Uterus (tissue), 2 donors: ENCODE measurements at regions not wholly inside any gene's neighbourhood (a gene's known extent, or its start where the extent isn't known, plus 50 kb on each side); places are given as distances from the start of the nearest gene placed in this dataset.

ENCODE experiments used
- CTCF ChIP-seq, 4 experiments: fragments of 200-600 bp in 2 of 4; fragments of 450-650 bp in 2 of 4; sonication (generic) in 2 of 4; IDR thresholded peaks; one replicate each; pipeline ENCODE4 v1.5.1; 2016 to 2019; ENCODE audit warnings: antibody characterized with exemption in 4 of 4, mild to moderate bottlenecking in 2 of 4, moderate library complexity in 1 of 4
- POLR2A ChIP-seq, 2 donors: fragments of 450-650 bp; IDR thresholded peaks; one replicate each; pipeline ENCODE4 v1.6.1; 2016; ENCODE audit warnings: antibody characterized with exemption in 2 of 2, mild to moderate bottlenecking in 1 of 2, moderate library complexity in 1 of 2

GRCh38 chr4:178142724-178143123 is 700.5 kb upstream of the AGA start:
- TF ChIP-seq CTCF (IDR thresholded peaks at IDR 0.05) = no peak
- no peak for TF ChIP-seq POLR2A (IDR thresholded peaks at IDR 0.05)
